IMR-90 (cell line): ENCODE measurements at regions not wholly inside any gene's neighbourhood (a gene's known extent, or its start where the extent isn't known, plus 50 kb on each side); places are given as distances from the start of the nearest gene placed in this dataset.
A peak's percentile ranks its signal among the peaks of the same experiment; 100 is the strongest.

Experiments
- ATAC-seq: fragments of 200-7000 bp; cut with Tn5 transposase; 2 replicates; pipeline ENCODE4 v1.9.1; 2020; ENCODE audit warnings: low read depth, mild to moderate bottlenecking, moderate library complexity
- BruUV-seq: library from RNA; stranded (reverse); fragments of 400-500 nt; replicated peaks from 2 replicates; lab custom pipeline; 2021; lab: Mats Ljungman, UMichigan
- CTCF ChIA-PET: fragments of 300-600 bp; formaldehyde crosslinking; extraction: SDS; loops from one replicate; lab custom pipeline; 2021; ENCODE audit warnings: antibody characterized with exemption; lab: Yijun Ruan, JAX
- POLR2A ChIA-PET: fragments of 300-600 bp; sonication (Branson Sonifier 250); formaldehyde crosslinking; loops from one replicate; lab custom pipeline; 2022; ENCODE audit warnings: antibody characterized with exemption; ENCODE audit not compliant: unreplicated experiment; lab: Charles Lee
- DNase-seq: peaks from one replicate; pipeline ENCODE4 v3.0.0; 2013
- H2AFZ ChIP-seq: replicated peaks from 2 replicates; pipeline ENCODE3; 2013; ENCODE audit warnings: low read length, mild to moderate bottlenecking; ENCODE audit not compliant: poor library complexity
- H2AK5ac ChIP-seq: 2 replicates; pipeline ENCODE4 v1.6.1; 2013; ENCODE audit warnings: low read depth, low read length, inconsistent platforms
- H2AK9ac ChIP-seq: replicated peaks from 2 replicates; pipeline ENCODE3; 2013; ENCODE audit warnings: mild to moderate bottlenecking, low read depth, low read length, moderate library complexity; ENCODE audit not compliant: poor library complexity
- H2BK120ac ChIP-seq: 2 replicates; pipeline ENCODE4 v1.6.1; 2013; ENCODE audit warnings: low read depth, low read length, inconsistent platforms
- H2BK15ac ChIP-seq: 3 replicates; pipeline ENCODE4 v1.6.1; 2013; ENCODE audit warnings: low read depth, low read length, inconsistent platforms
- H2BK20ac ChIP-seq: 2 replicates; pipeline ENCODE4 v1.6.1; 2013; ENCODE audit warnings: low read depth, mild to moderate bottlenecking, inconsistent platforms, low read length, moderate library complexity
- H2BK5ac ChIP-seq: 2 replicates; pipeline ENCODE4 v1.6.1; 2013; ENCODE audit warnings: mild to moderate bottlenecking, low read depth, low read length, inconsistent platforms; ENCODE audit not compliant: poor library complexity, severe bottlenecking
- H3K14ac ChIP-seq: replicated peaks from 2 replicates; pipeline ENCODE4 v1.6.1; 2013; ENCODE audit warnings: low read depth, low read length, inconsistent platforms
- H3K18ac ChIP-seq: 2 replicates; pipeline ENCODE4 v1.6.1; 2013; ENCODE audit warnings: low read depth, low read length, control low read depth
- H3K23ac ChIP-seq: 2 replicates; pipeline ENCODE4 v1.6.1; 2013; ENCODE audit warnings: low read depth, low read length, inconsistent platforms
- H3K27ac ChIP-seq: 2 replicates; pipeline ENCODE4 v1.5.1; 2013; ENCODE audit warnings: mild to moderate bottlenecking, control low read depth, low read length; ENCODE audit not compliant: insufficient read depth
- H3K27me3 ChIP-seq: 2 replicates; pipeline ENCODE4 v1.6.1; 2013; ENCODE audit warnings: low read length; ENCODE audit not compliant: control insufficient read depth, insufficient read depth
- H3K36me3 ChIP-seq: 2 replicates; pipeline ENCODE4 v1.6.1; 2013; ENCODE audit warnings: low read length, mixed read lengths; ENCODE audit not compliant: control insufficient read depth, insufficient read depth
- H3K4ac ChIP-seq: 2 replicates; pipeline ENCODE4 v1.6.1; 2013; ENCODE audit warnings: low read depth, low read length, inconsistent platforms
- H3K4me1 ChIP-seq: 2 replicates; pipeline ENCODE4 v1.6.1; 2013; ENCODE audit warnings: low read length, mixed read lengths; ENCODE audit not compliant: control insufficient read depth, insufficient read depth
- H3K4me2 ChIP-seq: 2 replicates; pipeline ENCODE4 v1.6.1; 2013; ENCODE audit warnings: low read depth, mild to moderate bottlenecking, control low read depth, low read length, moderate library complexity
- H3K4me3 ChIP-seq: 2 replicates; pipeline ENCODE4 v1.5.1; 2013; ENCODE audit warnings: low read depth, mild to moderate bottlenecking, control low read depth, low read length, moderate library complexity; ENCODE audit not compliant: insufficient read depth
- H3K56ac ChIP-seq: 2 replicates; pipeline ENCODE4 v1.6.1; 2013; ENCODE audit warnings: low read length, inconsistent platforms; ENCODE audit not compliant: insufficient read depth; ENCODE audit errors: extremely low read depth
- H3K79me1 ChIP-seq, 2 experiments: 2 replicates each; pipeline ENCODE4 v1.6.1; 2013; ENCODE audit warnings: low read length in 2 of 2, inconsistent platforms in 1 of 2, low read depth in 1 of 2
- H3K9ac ChIP-seq: 2 replicates; pipeline ENCODE4 v1.6.1; 2013; ENCODE audit warnings: low read depth, low read length, control low read depth
- H3K9me1 ChIP-seq: 2 replicates; pipeline ENCODE4 v1.6.1; 2013; ENCODE audit warnings: low read length, inconsistent platforms; ENCODE audit not compliant: insufficient read depth
- H3K9me3 ChIP-seq: 2 replicates; pipeline ENCODE4 v1.6.1; 2013; ENCODE audit warnings: low read length; ENCODE audit not compliant: control insufficient read depth, insufficient read depth
- H4K20me1 ChIP-seq: 2 replicates; pipeline ENCODE4 v1.6.1; 2013; ENCODE audit warnings: low read length, inconsistent platforms; ENCODE audit not compliant: insufficient read depth
- H4K5ac ChIP-seq: 2 replicates; pipeline ENCODE4 v1.6.1; 2013; ENCODE audit warnings: mild to moderate bottlenecking, low read depth, low read length, control low read depth
- H4K8ac ChIP-seq, 2 experiments: 2 replicates each; pipeline ENCODE4 v1.6.1; 2013; ENCODE audit warnings: low read depth in 2 of 2, low read length in 2 of 2, control low read depth in 1 of 2, inconsistent platforms in 1 of 2
- H4K91ac ChIP-seq: 2 replicates; pipeline ENCODE4 v1.6.1; 2013; ENCODE audit warnings: low read depth, low read length, inconsistent platforms; ENCODE audit not compliant: insufficient read depth
- BHLHE40 ChIP-seq: fragments of 150-350 bp; IDR thresholded peaks from 2 replicates; pipeline ENCODE4 v1.6.1; 2016; ENCODE audit warnings: mild to moderate bottlenecking, low read depth, low read length
- CEBPB ChIP-seq: IDR thresholded peaks from 2 replicates; pipeline ENCODE4 v1.6.1; 2012; ENCODE audit warnings: low read depth, low read length, improper control_type of control experiment
- MAFK ChIP-seq: IDR thresholded peaks from 2 replicates; pipeline ENCODE4 v1.6.1; 2012; ENCODE audit warnings: low read depth, low read length, improper control_type of control experiment
- MXI1 ChIP-seq: IDR thresholded peaks from 2 replicates; pipeline ENCODE4 v1.6.1; 2012; ENCODE audit warnings: low read depth, mild to moderate bottlenecking, low read length, moderate library complexity, borderline replicate concordance
- SMC3 ChIP-seq: fragments of 150-350 bp; IDR thresholded peaks from 2 replicates; pipeline ENCODE4 v1.6.1; 2016; ENCODE audit warnings: low read depth, mild to moderate bottlenecking, antibody characterized with exemption, low read length, moderate library complexity
- WGBS, 2 experiments: methylation state at CpG; one replicate each; pipeline versions ENCODE4 v1.1.5 to v1.1.7; 2013; ENCODE audit warnings: missing lambda C conversion rate in 2 of 2; ENCODE audit not compliant: insufficient read length in 1 of 2; ENCODE audit errors: extremely low coverage in 2 of 2; 5-methylcytosine and 5-hydroxymethylcytosine counted together
- dilution Hi-C: fragments of 300-500 bp; cut with HindIII; formaldehyde crosslinking; loops from one replicate; pipeline ENCODE4 v1.14.3; 2018; ENCODE audit warnings: low sequenced_read_pairs; ENCODE audit not compliant: unreplicated experiment
- in situ Hi-C: fragments of 300-500 bp; cut with MboI; formaldehyde crosslinking; loops from 3 replicates; pipeline ENCODE4 v1.14.3; 2019; ENCODE audit warnings: low sequenced_read_pairs, inconsistent platforms, mixed read lengths
- intact Hi-C: fragments of 100-400 bp; cut with micrococcal nuclease; formaldehyde crosslinking; loops from 2 replicates; pipeline ENCODE4 v1.10.0; 2022

DNA sequence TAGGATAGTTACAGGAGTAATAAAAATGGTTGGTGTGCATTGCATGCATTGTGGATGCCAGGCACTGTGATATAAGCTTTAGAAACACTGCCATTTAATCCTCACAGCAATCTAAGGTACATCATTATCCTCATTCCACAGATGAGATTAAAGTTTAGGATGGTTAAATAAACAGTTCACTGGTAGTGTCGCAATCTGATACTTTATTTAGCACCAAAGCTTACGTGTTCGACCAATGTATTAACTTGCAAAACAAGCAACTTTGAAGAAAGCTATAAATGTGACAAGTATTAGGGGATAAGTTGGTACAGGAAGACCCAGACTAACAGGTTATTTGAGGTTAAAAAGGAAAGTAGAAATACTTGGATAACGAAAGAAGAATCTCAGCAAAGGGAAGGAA is 150.5 kb upstream of the ZNF385D start:
- Histone ChIP-seq H3K9me1 (no peaks in the 10 kb centered on the region), H3K4me2 (no peak overlapping the region), H2AK5ac (no peak overlapping the region), H3K9ac (no peak overlapping the region), H4K8ac (no peak overlapping the region), H3K14ac (no peak overlapping the region), H4K20me1 (no peaks in the 10 kb centered on the region), H3K79me1 (no peaks in the 10 kb centered on the region), H3K4me3 (no peak overlapping the region), H3K27me3 (no peaks in the 10 kb centered on the region), H3K4me1 (no peaks in the 10 kb centered on the region), H2AK9ac (no peak overlapping the region), H3K9me3 (no peaks in the 10 kb centered on the region), H3K18ac (no peak overlapping the region), H3K36me3 (no peaks in the 10 kb centered on the region), H3K27ac (no peak overlapping the region), H3K23ac (no peak overlapping the region), H4K5ac (no peak overlapping the region), H2BK120ac (no peak overlapping the region), H2BK5ac (no peak overlapping the region), H2AFZ (no peak overlapping the region), H4K91ac (no peak overlapping the region), H3K4ac (no peak overlapping the region), H2BK15ac (no peak overlapping the region), H3K56ac (no peak overlapping the region), H2BK20ac (no peak overlapping the region)
- intact Hi-C loops = no loop called here
- ATAC-seq (no peak), DNase-seq (no peak)
- ChIA-PET POLR2A (no interaction called here), CTCF (no interaction called here)
- in situ Hi-C loops = no loop called here
- dilution Hi-C loops = no loop called here
- no TSS peak for BruUV-seq
- TF ChIP-seq MXI1 (no peak), MAFK (no peak), BHLHE40 (no peak), CEBPB (peak; percentile 60), SMC3 (no peak)
- no CpG with 5 or more reads among the region's 4 CpGs for WGBS, 2 experiments
